ENCODE measurements at regions not wholly inside any gene's neighbourhood (a gene's known extent, or its start where the extent isn't known, plus 50 kb on each side); places are given as distances from the start of the nearest gene placed in this dataset.

DNA sequence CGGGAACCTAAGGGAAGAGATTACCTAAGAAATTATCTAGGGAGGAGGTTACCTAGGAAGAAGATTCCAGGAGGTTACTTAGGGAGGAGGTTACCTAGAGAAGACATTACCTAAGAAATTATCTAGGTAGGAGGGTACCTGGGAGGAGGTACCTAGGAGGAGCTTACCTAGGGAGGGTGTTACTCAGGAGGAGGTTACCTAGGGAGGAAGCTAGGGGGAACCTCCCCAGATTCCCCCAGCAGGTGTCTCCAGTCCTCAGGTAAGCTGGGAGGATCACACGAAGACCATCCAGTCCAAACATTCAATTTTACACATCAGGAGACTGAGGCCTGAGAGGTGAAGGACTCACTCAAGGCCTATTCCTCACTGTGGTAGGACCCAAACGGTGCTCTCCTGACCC is 482.8 kb downstream of the TBC1D22A start:
- no peak for TF ChIP-seq POLR2A (IDR thresholded peaks at IDR 0.05)
- TF ChIP-seq, protein P1, sequence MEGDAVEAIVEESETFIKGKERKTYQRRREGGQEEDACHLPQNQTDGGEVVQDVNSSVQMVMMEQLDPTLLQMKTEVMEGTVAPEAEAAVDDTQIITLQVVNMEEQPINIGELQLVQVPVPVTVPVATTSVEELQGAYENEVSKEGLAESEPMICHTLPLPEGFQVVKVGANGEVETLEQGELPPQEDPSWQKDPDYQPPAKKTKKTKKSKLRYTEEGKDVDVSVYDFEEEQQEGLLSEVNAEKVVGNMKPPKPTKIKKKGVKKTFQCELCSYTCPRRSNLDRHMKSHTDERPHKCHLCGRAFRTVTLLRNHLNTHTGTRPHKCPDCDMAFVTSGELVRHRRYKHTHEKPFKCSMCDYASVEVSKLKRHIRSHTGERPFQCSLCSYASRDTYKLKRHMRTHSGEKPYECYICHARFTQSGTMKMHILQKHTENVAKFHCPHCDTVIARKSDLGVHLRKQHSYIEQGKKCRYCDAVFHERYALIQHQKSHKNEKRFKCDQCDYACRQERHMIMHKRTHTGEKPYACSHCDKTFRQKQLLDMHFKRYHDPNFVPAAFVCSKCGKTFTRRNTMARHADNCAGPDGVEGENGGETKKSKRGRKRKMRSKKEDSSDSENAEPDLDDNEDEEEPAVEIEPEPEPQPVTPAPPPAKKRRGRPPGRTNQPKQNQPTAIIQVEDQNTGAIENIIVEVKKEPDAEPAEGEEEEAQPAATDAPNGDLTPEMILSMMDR (IDR thresholded peaks at IDR 0.05), result no peak

Data from adrenal gland (tissue), 5 donors.